CD4-positive, alpha-beta T cell treated with Interleukin-2 at 100 ng/mL for 4 hours (primary cell): ENCODE measurements at regions not wholly inside any gene's neighbourhood (a gene's known extent, or its start where the extent isn't known, plus 50 kb on each side); places are given as distances from the start of the nearest gene placed in this dataset.
"Not testable (repeated sequence)": the region's sequence is repeated elsewhere in the genome, so short reads cannot be mapped to it uniquely, and the experiment has no call there.

Experiments
- DNase-seq: peaks from one replicate; pipeline ENCODE4 v3.0.0-alpha.2; 2020; ENCODE audit warnings: low spot score

GRCh38 chr19:28669804-28670203 lies 543.1 kb downstream of the UQCRFS1 start:
- no peak for DNase-seq

GRCh38 chr19:28667348-28667977 lies 545.5 kb downstream of the UQCRFS1 start:
- DNase-seq: no peak

GRCh38 chr19:28665748-28666147 lies 547.2 kb downstream of the UQCRFS1 start:
- no peak for DNase-seq

DNA sequence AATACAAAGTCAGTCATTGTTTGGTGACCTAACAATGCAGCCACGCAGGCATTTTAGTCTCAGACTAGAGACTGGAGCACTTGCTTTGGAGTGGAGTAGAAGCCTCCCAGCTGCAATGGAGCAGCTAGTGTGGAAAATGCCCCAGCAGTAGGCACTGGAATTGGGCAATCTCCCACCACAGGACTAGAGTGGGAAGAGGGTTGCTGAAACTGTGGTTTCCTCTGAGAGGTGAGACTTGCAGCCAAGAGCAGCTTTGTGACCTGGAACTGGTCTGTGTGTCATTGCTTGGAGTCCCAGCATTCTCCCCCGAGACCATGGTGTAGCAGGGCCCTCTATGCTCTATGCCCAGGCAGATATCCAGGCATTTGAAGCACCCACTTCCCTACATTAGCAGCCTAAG lies 556.3 kb downstream of the UQCRFS1 start:
- no peak for DNase-seq

DNA sequence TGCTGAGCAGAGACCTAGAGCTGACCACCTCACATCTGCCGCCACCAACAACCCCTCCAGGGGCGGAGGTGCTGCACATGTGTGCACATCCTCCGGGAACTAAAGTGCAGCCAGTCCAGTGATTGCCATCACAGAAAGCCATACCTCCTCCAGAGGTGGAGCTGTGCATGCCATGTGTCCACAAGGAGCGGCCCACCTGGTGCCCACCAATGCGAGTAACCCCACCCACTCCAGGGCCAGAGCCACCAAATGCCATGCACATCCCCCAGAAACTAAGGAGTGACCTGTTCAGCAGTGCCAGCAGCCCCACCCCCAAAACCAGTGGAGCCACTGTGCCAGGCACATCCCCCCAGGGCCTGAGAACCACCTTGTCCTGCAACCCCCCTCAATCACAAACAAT lies 557.9 kb downstream of the UQCRFS1 start:
- no peak for DNase-seq

- DNase-seq: no peak
Observed at GRCh38 chr19:28652765-28653164, 560.2 kb downstream of the UQCRFS1 start.

GRCh38 chr19:28646629-28647028 lies 566.3 kb downstream of the UQCRFS1 start:
- no peak for DNase-seq

DNA sequence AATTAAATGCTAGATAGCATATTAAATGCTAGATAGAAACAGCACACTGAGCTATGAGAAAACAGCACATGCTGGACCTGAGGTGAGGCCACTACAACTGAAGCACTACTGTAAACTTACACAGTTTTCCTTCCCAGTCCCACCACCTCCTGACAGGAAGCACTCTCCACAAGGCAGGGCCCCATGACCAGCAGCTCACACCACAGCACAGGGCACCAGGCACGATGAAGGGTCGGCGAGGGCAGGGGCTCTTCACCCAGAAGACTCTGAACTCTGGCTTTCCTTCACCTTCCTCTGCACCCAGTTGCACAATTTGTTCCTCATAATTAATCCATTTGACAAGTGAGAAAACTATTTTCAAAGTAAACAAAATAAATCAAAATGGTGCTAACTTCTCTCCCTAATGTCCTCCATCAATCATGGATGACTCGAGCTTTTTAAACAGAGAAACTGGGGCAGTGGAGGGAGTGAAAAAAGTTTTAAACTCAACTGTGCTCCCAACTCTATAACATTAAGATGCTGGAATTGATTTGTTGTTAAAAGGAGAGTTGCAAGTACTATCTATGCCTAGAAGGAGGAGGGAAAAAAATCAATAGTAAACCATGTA lies 568.7 kb downstream of the UQCRFS1 start:
- no peak for DNase-seq

DNA sequence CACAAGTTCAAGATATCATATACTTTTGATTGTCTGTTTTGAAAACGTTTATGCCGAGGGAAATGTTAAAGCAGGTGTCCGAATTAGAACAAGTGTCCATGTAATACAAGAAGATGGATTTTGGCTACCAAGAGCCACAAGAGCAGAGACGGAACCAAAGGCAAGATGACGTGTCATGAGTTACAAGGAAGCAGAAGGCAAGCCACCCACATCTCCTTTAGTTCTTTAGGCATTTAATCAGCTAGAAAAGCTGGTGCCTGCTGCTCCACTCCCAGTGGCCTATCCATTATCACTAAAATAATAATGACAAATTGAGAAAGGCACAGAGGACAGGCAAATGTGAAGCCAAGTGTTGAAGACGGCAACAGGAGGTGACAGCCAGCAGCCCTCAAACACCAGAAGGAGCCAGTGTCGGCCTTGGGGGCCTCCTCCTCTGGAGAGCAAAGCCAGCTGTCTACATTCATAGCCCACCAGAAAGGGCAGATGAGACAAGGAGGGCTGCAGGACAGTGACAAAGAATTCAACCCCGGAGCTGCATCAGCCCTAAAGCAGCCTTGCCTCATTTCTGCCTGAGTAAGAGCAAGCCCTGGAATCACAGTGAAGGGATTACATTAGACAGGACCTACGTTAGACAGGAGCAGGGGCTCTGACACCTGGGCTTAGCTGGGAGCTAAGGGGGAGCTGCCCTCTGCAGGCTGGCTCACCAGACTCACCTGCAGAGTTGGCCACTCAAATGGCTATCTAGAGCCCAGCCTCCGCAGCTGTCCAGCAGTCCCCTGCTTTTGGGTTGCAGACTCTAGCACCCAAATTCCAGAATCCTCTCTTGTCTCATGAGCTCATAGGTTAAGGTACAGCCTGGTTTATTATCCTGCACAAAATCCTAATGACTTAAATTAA lies 569.9 kb downstream of the UQCRFS1 start:
- DNase-seq: no peak

- DNase-seq: no peak
Observed at GRCh38 chr19:28641395-28641794, 571.6 kb downstream of the UQCRFS1 start.

- DNase-seq: no peak
Observed at GRCh38 chr19:28640506-28640905, 572.4 kb downstream of the UQCRFS1 start.

DNA sequence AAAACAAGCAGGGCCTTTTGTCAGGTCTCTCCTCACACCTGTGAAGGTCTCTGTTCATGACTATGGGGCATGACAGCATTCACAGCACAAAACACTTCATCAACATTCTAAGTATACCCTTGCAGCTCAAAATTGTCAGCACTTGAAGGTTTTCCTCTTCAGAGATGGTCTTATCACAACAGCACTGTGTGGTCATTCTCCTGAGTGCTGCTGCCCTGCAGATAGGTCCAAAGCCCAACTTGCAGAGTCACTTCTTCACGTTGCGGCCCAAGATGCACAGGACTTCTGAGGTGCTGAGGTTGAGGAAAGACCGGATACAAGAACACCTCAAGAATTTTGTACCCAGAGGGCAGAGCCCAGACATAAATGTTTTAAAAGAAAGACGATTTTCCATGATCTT lies 574.5 kb downstream of the UQCRFS1 start:
- no peak for DNase-seq

GRCh38 chr19:28636706-28637105 lies 576.2 kb downstream of the UQCRFS1 start:
- DNase-seq: no peak

- no peak for DNase-seq
Observed at GRCh38 chr19:28636016-28636629, 576.8 kb downstream of the UQCRFS1 start.

DNA sequence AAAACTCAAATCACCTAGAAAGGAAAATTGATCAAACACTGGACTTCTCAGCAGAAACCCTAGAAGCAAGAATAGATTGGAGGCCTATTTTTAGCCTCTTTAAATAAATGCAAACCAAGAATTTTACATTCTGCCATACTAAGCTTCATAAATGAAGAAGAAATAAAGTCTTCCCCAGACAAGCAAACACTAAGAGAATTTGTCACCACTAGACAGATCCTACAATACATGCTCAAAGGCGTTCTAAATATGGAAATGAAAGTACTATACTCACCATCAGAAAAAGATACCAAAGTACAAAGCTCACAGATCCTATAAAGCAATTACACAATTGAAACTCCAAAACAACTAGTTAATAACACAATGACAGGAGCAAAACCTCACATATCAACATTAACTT lies 578.1 kb downstream of the UQCRFS1 start:
- no peak for DNase-seq

DNA sequence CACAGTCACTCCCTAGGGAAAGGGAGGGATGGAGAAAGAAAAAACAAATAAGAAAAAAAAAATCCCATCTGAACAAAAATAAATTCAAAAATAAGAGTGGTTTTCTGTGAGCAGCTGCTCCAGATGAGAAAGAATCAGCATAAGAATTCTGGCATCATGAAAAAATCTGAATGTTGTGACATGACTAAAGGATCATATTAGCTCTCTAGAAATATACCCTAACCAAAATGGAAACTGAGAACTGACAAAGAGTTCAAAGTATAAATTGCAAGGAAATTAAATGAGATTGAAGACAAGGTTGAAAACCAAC lies 579.0 kb downstream of the UQCRFS1 start:
- no peak for DNase-seq

- DNase-seq: peak; percentile 27
Observed at GRCh38 chr19:28633319-28634018, 579.5 kb downstream of the UQCRFS1 start.

DNA sequence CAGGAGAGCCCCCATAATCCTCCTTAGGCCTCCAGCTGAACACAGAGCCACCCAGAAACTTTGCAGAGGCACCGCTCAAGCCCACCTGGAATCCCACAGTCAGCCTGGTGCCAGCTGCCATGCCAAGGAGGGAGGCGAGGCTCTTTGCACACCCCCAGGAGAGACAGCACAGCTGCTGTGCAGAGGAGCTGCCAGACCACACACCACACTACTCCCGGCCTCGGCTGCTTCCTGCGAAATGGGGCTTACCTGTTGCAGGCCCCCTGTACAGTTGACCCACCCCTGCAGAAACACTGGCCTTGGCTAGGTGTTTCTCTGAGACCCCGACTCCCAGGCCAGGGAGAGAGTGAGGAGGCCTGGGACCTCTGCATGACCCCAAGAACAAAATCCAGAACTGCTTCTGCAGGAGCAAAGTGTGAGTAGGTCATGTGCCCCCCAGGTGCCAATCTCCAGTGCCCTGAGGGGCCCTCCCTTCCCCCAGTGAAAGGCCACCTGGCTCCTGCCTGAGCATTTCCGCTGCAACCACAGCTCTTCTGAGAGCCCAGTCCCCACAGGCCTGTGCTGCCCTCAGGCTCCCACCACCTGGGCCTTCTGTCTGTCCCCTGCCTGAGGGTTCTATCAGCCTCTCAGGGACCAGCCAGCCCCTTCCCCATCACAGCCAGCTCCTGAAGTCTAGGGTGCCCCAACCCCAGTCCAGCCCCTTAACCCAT lies 580.4 kb downstream of the UQCRFS1 start:
- DNase-seq: no peak

- no peak for DNase-seq
Observed at GRCh38 chr19:28631961-28632360, 581.0 kb downstream of the UQCRFS1 start.

GRCh38 chr19:28627669-28628068 lies 585.3 kb downstream of the UQCRFS1 start:
- no peak for DNase-seq

DNA sequence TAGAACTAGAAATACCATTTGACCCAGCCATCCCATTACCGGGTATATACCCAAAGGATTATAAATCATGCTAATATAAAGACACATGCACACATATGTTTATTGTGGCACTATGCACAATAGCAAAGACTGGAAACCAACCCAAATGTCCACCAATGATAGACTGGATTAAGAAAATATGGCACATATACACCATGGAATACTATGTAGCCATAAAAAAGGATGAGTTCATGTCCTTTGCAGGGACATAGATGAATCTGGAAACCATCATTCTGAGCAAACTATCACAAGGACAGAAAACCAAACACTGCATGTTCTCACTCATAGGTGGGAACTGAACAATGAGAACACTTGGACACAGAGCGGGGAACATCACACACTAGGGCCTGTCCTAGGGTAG lies 586.5 kb downstream of the UQCRFS1 start:
- DNase-seq: not testable (repeated sequence)
